Endothelial cell of umbilical vein (primary cell): ENCODE measurements at regions not wholly inside any gene's neighbourhood (a gene's known extent, or its start where the extent isn't known, plus 50 kb on each side); places are given as distances from the start of the nearest gene placed in this dataset.

ENCODE experiments used
- BruUV-seq: library from RNA; stranded (reverse); fragments of 400-500 nt; replicated peaks from 2 replicates; lab custom pipeline; 2021; lab: Mats Ljungman, UMichigan
- CTCF ChIA-PET: fragments of 300-600, 350-600 bp; sonication (Branson Sonifier 250); formaldehyde crosslinking; loops from one replicate; lab custom pipeline; 2021; ENCODE audit warnings: antibody characterized with exemption, inconsistent platforms; lab: Charles Lee
- POLR2A ChIA-PET: fragments of 300-600, 350-600 bp; sonication (Branson Sonifier 250); formaldehyde crosslinking; loops from one replicate; lab custom pipeline; 2021; ENCODE audit warnings: antibody characterized with exemption, inconsistent platforms; lab: Charles Lee
- DNase-seq: peaks from one replicate; pipeline ENCODE4 v3.0.0-alpha.2; 2011; ENCODE audit warnings: low read depth, low spot score
- FAIRE-seq: peaks from 2 replicates; lab custom pipeline; 2011; peaks lifted over from hg19 to GRCh38; lab: Jason Lieb, UNC
- H2AFZ ChIP-seq: 2 replicates; pipeline ENCODE4 v1.6.0; 2012; ENCODE audit warnings: low read depth, low read length, control low read depth, inconsistent platforms
- H3K27ac ChIP-seq: 2 replicates; pipeline ENCODE4 v1.5.1; 2011; ENCODE audit warnings: low read depth, mild to moderate bottlenecking, control low read depth, low read length, moderate library complexity; ENCODE audit not compliant: insufficient read depth
- H3K27me3 ChIP-seq, 2 experiments: 2 replicates each; pipeline versions ENCODE4 v1.6.0 to v1.6.1; 2011; ENCODE audit warnings: low read length in 2 of 2, mixed read lengths in 1 of 2; ENCODE audit not compliant: control insufficient read depth in 2 of 2, insufficient read depth in 2 of 2
- H3K36me3 ChIP-seq, 2 experiments: 2 replicates in 1 of 2; 3 replicates in 1 of 2; pipeline ENCODE4 v1.5.1; 2011; ENCODE audit warnings: low read length in 2 of 2, mild to moderate bottlenecking in 1 of 2, moderate library complexity in 1 of 2; ENCODE audit not compliant: control insufficient read depth in 2 of 2, insufficient read depth in 2 of 2; ENCODE audit errors: extremely low read depth in 1 of 2
- H3K4me1 ChIP-seq: 3 replicates; pipeline ENCODE4 v1.5.1; 2011; ENCODE audit warnings: mild to moderate bottlenecking, low read length; ENCODE audit not compliant: control insufficient read depth, insufficient read depth; ENCODE audit errors: extremely low read depth
- H3K4me2 ChIP-seq: 2 replicates; pipeline ENCODE4 v1.6.1; 2011; ENCODE audit warnings: low read length, control low read depth, mixed read lengths; ENCODE audit not compliant: insufficient read depth
- H3K4me3 ChIP-seq, 3 experiments: fragments of 200-600 bp in 1 of 3; sonication (generic), shearing (Covaris generic) in 1 of 3; replicated peaks in 1 of 3; 2 replicates each; pipeline ENCODE4 v1.5.1; 2011 to 2016; ENCODE audit warnings: control low read depth in 3 of 3, low read length in 3 of 3, mild to moderate bottlenecking in 2 of 3, inconsistent platforms in 1 of 3, low read depth in 1 of 3, moderate library complexity in 1 of 3; ENCODE audit not compliant: insufficient read depth in 1 of 3
- H3K79me2 ChIP-seq: 2 replicates; pipeline ENCODE4 v1.6.0; 2012; ENCODE audit warnings: low read length, inconsistent platforms; ENCODE audit not compliant: control insufficient read depth, insufficient read depth
- H3K9ac ChIP-seq: replicated peaks from 2 replicates; pipeline ENCODE3; 2011; ENCODE audit warnings: low read length, control low read depth; ENCODE audit not compliant: insufficient read depth; ENCODE audit errors: extremely low read depth
- H3K9me1 ChIP-seq: replicated peaks from 3 replicates; pipeline ENCODE4 v1.6.0; 2011; ENCODE audit warnings: mild to moderate bottlenecking, low read length; ENCODE audit not compliant: control insufficient read depth, insufficient read depth; ENCODE audit errors: extremely low read depth
- H3K9me3 ChIP-seq: replicated peaks from 2 replicates; pipeline ENCODE4 v1.5.1; 2012; ENCODE audit warnings: low read length, inconsistent platforms; ENCODE audit not compliant: control insufficient read depth, insufficient read depth
- H4K20me1 ChIP-seq: replicated peaks from 2 replicates; pipeline ENCODE3; 2011; ENCODE audit warnings: mild to moderate bottlenecking, low read length; ENCODE audit not compliant: control insufficient read depth, insufficient read depth; ENCODE audit errors: extremely low read depth
- CTCF ChIP-seq, 2 donors: IDR thresholded peaks; 1 replicate in 1 of 2; 2 replicates in 1 of 2; pipeline ENCODE4 v1.5.1; 2011; ENCODE audit warnings: low read length in 2 of 2, mild to moderate bottlenecking in 2 of 2, moderate library complexity in 2 of 2, control low read depth in 1 of 2, inconsistent platforms in 1 of 2, low read depth in 1 of 2; ENCODE audit not compliant: insufficient read depth in 1 of 2; ENCODE audit errors: extremely low read depth in 1 of 2
- EZH2 ChIP-seq: IDR thresholded peaks from 2 replicates; pipeline ENCODE4 v1.6.1; 2012; ENCODE audit warnings: borderline replicate concordance, low read depth, mild to moderate bottlenecking, moderate library complexity, low read length, inconsistent platforms; ENCODE audit not compliant: severe bottlenecking
- FOS ChIP-seq: IDR thresholded peaks from 2 replicates; pipeline ENCODE4 v1.6.1; 2011; ENCODE audit warnings: mild to moderate bottlenecking, low read length, moderate library complexity, borderline replicate concordance; ENCODE audit not compliant: insufficient read depth
- GATA2 ChIP-seq: IDR thresholded peaks from 2 replicates; pipeline ENCODE4 v1.7.0; 2011; ENCODE audit warnings: low read depth, mild to moderate bottlenecking, moderate library complexity, mixed read lengths, low read length; ENCODE audit not compliant: insufficient read length, insufficient read depth
- JUN ChIP-seq: IDR thresholded peaks from 2 replicates; pipeline ENCODE4 v1.6.1; 2011; ENCODE audit warnings: borderline replicate concordance, low read depth; ENCODE audit not compliant: insufficient read length, insufficient read depth
- MAX ChIP-seq: IDR thresholded peaks from 2 replicates; pipeline ENCODE4 v1.6.1; 2011; ENCODE audit not compliant: insufficient read depth, insufficient read length
- POLR2A ChIP-seq: IDR thresholded peaks from 2 replicates; pipeline ENCODE4 v1.6.1; 2012; ENCODE audit warnings: low read depth, mild to moderate bottlenecking, control low read depth, low read length
- POLR2AphosphoS5 ChIP-seq: IDR thresholded peaks from 2 replicates; pipeline ENCODE4 v1.6.1; 2012; ENCODE audit warnings: low read depth, mild to moderate bottlenecking, control low read depth, low read length, moderate library complexity; ENCODE audit not compliant: insufficient read depth
- dilution Hi-C: fragments of 300-500 bp; cut with MboI; formaldehyde crosslinking; loops from one replicate; pipeline ENCODE4 v1.15.0; 2019; ENCODE audit warnings: low sequenced_read_pairs; ENCODE audit not compliant: extremely low pct_ligation_motif_present
- intact Hi-C: fragments of 100-400 bp; cut with micrococcal nuclease; formaldehyde crosslinking; loops from one replicate; pipeline ENCODE4 v1.10.0; 2022

- ChIA-PET POLR2A (no interaction called here), CTCF (no interaction called here)
- no peaks in the 10 kb centered on the region for H3K36me3 ChIP-seq
- H2AFZ ChIP-seq: no peak overlapping the region
- H3K9me3 ChIP-seq: no peaks in the 10 kb centered on the region
- no peak overlapping the region for H3K4me2 ChIP-seq
- no peak overlapping the region for H3K9ac ChIP-seq
- FAIRE-seq (no peak), DNase-seq (no peak)
- dilution Hi-C loops: no loop called here
- no peaks in the 10 kb centered on the region for H3K79me2 ChIP-seq
- no peaks in the 10 kb centered on the region for H3K4me1 ChIP-seq
- no peaks in the 10 kb centered on the region for H3K27me3 ChIP-seq
- no peak overlapping the region for H3K27ac ChIP-seq
- no peak overlapping the region for H3K4me3 ChIP-seq
- intact Hi-C loops: no loop called here
- TF ChIP-seq GATA2: no peak
- TF ChIP-seq POLR2AphosphoS5: no peak
- no peak for TF ChIP-seq CTCF (IDR thresholded peaks at IDR 0.05; ENCODE audit: extremely low read depth in 1 of 2, insufficient read depth in 1 of 2, low read depth in 1 of 2, low read length in 2 of 2)
- no peak for TF ChIP-seq EZH2
- no peak for TF ChIP-seq JUN
- no peak for TF ChIP-seq FOS
- BruUV-seq: no TSS peak
- H3K9me1 ChIP-seq: no peaks in the 10 kb centered on the region
- H4K20me1 ChIP-seq: no peaks in the 10 kb centered on the region
Observed at GRCh38 chr7:31211281-31211680, 129.2 kb downstream of the NEUROD6 start.

- H3K9me1 ChIP-seq: no peaks in the 10 kb centered on the region
- no peak overlapping the region for H3K9ac ChIP-seq
- no peak overlapping the region for H3K27ac ChIP-seq
- ChIA-PET POLR2A (no interaction called here), CTCF (no interaction called here)
- no peak overlapping the region for H3K4me2 ChIP-seq
- DNase-seq (no peak), FAIRE-seq (no peak)
- no peaks in the 10 kb centered on the region for H3K9me3 ChIP-seq
- no peak overlapping the region for H3K4me3 ChIP-seq
- no peak overlapping the region for H2AFZ ChIP-seq
- no peaks in the 10 kb centered on the region for H3K4me1 ChIP-seq
- no TSS peak for BruUV-seq
- no peaks in the 10 kb centered on the region for H3K79me2 ChIP-seq
- no peak for TF ChIP-seq POLR2A
- no peak for TF ChIP-seq GATA2
- no peak for TF ChIP-seq MAX
- TF ChIP-seq FOS: no peak
- TF ChIP-seq POLR2AphosphoS5: no peak
- no peaks in the 10 kb centered on the region for H3K27me3 ChIP-seq
- intact Hi-C loops: no loop called here
- H3K36me3 ChIP-seq: no peaks in the 10 kb centered on the region
- no peaks in the 10 kb centered on the region for H4K20me1 ChIP-seq
- dilution Hi-C loops: no loop called here
Observed at GRCh38 chr7:31204071-31204470, 136.5 kb downstream of the NEUROD6 start.
